ENCODE measurements at regions not wholly inside any gene's neighbourhood (a gene's known extent, or its start where the extent isn't known, plus 50 kb on each side); places are given as distances from the start of the nearest gene placed in this dataset.

DNA sequence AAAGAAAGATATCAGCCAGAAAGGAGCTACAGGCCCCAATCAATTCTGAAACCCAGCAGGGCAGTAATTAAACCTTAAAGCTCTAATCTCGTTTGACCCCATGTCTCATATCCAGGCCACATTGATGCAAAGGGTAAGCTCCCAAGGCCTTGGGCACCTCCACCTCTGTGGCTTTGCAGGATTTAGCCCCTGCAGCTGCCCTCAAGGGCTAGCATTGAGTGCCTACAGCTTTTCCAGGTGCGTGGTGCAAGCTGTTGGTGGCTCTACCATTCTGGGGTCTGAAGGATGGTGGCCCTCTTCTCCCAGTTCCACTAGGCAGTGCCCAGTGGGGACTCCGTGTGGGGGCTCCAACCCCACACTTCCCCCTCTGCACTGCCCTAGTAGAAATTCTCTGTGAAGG is 429.9 kb downstream of the NPHP4 start:
- DNase-seq = no peak

DNA sequence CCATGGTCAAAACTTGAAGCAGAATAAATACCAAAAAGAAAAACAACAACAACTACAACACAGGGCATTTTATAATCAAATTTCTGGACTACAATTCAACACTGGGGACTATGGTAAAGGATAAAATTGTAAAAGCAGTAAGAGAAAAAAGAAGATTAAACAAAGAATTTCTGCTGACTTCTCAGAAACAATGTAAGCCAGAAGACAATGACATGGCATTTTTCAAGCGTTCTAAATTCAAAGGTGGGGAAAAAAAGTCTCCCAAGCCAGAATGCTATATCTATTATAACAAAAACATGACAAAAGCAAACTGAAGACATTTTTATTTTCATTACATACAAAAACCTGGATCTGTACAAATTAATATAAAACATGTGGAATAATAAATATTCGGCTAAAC is 433.1 kb downstream of the NPHP4 start:
- DNase-seq = no peak

GRCh38 chr1:5555853-5556252 is 436.4 kb downstream of the NPHP4 start:
- no peak for DNase-seq

DNA sequence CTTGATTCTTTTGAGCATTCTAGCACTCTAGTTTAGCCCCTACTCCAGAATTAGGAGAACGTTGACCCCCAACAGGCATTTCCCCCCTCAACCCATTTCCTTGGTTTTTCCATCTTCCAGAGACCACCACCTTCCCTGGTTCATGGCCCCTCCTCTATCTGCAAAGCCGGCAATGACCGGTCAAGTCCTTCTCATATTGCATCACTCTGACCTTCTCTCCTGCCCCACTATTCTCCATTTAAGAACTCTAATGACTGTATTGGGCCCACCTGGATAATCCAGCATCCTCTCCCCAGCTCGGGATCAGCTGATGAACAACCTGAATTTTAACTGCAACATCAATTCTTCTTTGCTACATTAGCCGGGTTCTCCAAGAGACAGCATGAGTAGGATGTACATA is 437.4 kb downstream of the NPHP4 start:
- DNase-seq = no peak

DNA sequence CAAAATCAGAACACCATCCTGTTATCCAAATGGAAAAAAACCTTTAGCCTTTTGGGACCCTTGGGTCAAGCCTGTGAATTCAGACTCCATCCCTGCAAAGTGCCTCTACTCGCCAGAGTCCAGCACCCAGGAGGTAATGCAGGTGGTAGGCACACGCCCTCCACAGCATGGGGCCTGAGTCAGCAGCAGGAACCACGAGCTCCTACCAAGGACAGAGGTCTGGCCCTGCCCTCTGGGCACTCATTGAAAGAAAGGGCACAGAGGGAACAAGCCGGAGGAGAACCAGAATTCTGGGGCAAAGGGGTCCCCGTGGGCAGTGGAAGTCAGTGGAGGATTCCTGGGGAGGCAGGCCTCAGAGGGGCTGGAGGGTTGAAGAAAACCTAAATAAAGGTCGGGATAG is 438.1 kb downstream of the NPHP4 start:
- no peak for DNase-seq

- no peak for DNase-seq
Measured at GRCh38 chr1:5552787-5553484, 439.3 kb downstream of the NPHP4 start.

GRCh38 chr1:5551274-5551975 is 440.8 kb downstream of the NPHP4 start:
- peak; percentile 98 for DNase-seq

- DNase-seq = no peak
Measured at GRCh38 chr1:5548266-5548665, 444.0 kb downstream of the NPHP4 start.

DNA sequence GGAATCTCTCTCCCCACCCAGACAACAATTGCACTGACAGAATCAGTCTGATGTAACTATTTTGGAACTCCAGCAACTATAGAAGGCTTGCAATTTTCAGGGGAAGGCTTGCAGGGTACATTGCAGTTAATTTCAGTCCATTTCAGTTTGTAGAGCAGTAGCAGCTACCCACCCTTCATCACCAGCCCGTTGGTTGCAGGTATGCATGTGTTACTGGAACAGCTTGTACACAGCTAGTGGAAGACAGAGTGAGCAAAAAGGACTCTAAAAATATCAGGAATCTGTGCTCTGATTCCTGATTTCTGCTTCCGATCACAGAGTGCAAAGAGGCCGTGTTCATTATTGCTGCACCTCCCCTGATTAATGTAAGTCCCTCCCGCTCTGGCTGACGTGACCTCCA is 449.0 kb downstream of the NPHP4 start:
- no peak for DNase-seq

- DNase-seq = no peak
Measured at GRCh38 chr1:5532811-5533210, 459.4 kb downstream of the NPHP4 start.

DNA sequence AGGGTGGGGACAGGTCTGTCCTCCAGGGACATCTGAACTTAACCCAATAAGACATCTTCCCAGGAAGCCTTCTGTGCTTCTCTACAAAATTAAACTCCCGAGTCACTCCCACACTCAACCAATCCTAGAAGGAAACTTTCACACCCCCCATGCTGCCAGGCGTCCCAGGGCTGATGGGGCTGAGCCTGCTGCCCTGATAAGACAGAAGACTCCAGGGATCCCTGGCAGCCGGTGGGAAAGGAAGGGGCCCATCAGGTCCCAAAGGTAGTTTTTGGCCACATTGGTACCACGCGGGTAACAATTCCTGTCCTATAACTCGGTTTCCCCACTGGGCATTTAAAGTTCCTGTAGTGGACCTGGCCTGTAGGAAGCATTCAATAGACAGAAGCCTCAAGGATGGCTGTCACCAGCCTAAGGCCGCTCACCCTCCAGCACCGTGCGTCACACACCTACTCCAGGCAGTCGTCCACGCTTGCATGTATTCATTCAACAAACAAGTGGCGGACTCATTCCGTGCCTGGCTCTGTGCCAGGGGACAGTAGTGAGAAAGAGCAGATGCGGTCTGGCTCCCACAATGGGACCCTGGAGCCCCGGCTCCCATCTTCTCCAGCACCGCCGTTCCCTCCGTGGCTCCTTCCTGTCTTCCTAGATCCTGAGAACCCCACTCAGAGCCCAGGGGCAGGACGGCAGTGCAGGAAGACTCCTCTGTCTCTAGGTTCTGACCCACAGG is 465.2 kb downstream of the NPHP4 start:
- no peak for DNase-seq

GRCh38 chr1:5526385-5526750 is 465.9 kb downstream of the NPHP4 start:
- DNase-seq = no peak

- no peak for DNase-seq
Measured at GRCh38 chr1:5525597-5526384, 466.4 kb downstream of the NPHP4 start.

DNA sequence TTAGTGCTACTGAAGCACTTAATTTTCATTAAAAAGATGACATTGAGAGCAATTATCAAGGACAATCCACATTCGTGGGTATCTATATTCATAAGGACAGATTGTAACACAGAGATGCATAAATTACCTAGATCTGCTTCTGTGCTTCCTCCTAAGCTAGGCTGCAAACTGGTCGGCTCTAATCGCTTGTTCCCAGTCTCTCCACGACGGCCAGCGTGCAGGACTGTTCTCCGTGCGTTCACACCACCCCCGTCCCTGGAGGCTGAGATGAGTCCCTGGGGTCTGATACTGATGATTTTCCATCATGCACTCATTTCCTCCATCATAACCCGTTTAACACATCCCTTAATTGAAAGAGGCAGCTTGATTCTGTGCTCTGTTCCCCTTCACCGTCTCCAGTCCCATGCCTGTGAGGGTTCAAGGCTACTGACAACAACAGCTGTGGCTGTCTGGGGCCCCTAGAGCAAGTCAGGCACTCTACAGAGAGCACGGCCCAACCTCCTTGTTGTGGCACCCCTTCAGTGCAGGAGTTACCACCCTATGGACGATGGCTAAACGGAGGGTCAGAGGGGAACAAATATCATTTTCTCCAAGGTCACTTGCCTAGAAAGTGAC is 469.6 kb downstream of the NPHP4 start:
- DNase-seq = no peak

DNA sequence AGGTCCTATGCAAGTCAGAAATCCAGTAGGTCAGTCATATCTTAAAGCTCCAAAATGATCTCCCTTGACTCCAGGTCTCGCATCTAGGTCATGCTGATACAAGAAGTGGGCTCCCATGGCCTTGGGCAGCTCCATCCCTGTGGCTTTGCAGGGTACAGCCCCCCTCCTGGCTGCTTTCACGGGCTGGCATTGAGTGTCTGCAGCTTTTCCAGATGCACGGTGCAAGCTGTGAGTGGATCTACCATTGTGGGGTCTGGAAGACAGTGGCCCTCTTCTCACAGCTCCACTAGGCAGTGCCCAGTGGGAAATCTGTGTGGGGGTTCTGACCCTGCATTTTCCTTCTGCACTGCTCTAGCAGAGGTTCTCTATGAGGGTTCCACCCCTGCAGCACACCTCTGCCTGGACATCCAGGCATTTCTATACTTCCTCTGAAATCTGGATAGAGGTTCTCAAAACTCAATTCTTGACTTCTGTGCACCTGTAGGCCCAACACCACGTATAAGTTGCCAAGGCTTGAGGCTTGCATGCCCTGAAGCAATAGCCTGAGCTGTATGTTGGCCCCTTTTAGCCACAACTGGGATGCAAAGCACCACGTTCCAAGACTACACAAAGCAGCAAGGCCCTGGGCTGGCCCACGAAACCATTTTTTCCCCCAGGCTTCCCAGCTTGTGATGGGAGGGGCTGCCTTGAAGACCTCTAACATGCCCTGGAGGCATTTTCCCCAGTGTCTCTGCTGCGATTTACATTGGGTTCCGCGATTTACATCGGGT is 472.7 kb downstream of the NPHP4 start:
- DNase-seq = no peak

- no peak for DNase-seq
Measured at GRCh38 chr1:5516756-5517155, 475.5 kb downstream of the NPHP4 start.

DNA sequence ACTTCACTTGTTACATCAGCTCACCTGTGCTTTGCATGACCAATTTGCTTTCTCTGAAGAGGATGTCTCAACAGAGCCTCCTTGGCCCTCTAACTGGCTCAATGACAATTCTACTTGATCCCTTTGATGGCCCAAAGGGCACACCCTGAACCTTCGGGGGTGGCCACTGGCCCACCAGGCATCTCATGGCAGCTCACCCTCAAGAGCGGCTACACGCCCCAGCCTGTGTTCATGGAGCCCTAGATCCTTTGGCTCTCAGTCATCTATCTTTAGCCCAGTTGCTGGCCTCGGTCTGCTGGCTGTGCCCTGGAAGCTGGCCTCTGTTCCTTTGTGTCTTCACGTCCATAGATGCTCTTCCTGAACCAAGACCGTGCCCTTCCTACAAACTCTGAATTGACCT is 476.7 kb downstream of the NPHP4 start:
- no peak for DNase-seq

- DNase-seq = peak; percentile 39
Measured at GRCh38 chr1:5514527-5515183, 477.6 kb downstream of the NPHP4 start.

- DNase-seq = peak; percentile 95
Measured at GRCh38 chr1:5513846-5514526, 478.2 kb downstream of the NPHP4 start.

DNA sequence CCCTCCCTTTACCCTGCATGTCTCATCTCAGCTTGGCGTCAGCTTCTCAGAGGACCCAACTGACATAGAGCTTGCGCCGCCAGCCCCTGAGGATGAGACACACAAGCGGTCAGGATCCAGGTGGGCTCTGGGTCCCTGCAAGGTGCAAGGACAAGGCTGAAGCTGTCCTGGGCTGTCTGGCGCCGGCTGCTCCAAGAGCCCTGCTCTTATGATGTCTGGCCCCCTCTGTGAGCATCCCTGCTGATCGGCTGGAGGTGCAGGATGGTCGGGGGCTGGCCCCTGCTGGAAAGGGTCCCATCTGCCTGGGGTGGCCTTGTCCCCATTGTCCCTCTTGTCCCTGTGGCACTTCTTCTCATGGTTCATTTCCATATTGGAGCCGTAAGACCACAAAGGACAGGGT is 479.0 kb downstream of the NPHP4 start:
- DNase-seq = no peak
